HepG2 (cell line): ENCODE measurements at regions not wholly inside any gene's neighbourhood (a gene's known extent, or its start where the extent isn't known, plus 50 kb on each side); places are given as distances from the start of the nearest gene placed in this dataset.

Experiments
- ATAC-seq: fragments of 200-7000 bp; cut with Tn5 transposase; 3 replicates; pipeline ENCODE4 v1.9.1; 2020; ENCODE audit warnings: mild to moderate bottlenecking, moderate library complexity
- BruUV-seq: library from RNA; stranded (reverse); fragments of 400-500 nt; replicated peaks from 2 replicates; lab custom pipeline; 2021; lab: Mats Ljungman, UMichigan
- CTCF ChIA-PET: fragments of 300-600 bp; formaldehyde crosslinking; extraction: SDS; loops from one replicate; lab custom pipeline; 2021; ENCODE audit warnings: low total read pairs, inconsistent platforms, low intra/inter-chr PET ratio; lab: Yijun Ruan, JAX
- POLR2A ChIA-PET: fragments of 350-600 bp; sonication (Branson Sonifier 250); formaldehyde crosslinking; loops from one replicate; lab custom pipeline; 2020; ENCODE audit warnings: antibody characterized with exemption, inconsistent platforms; lab: Yijun Ruan, JAX
- DNase-seq: peaks from one replicate; pipeline ENCODE4 v3.0.0-alpha.2; 2015; ENCODE audit warnings: low spot score
- FAIRE-seq: peaks from 3 replicates; lab custom pipeline; 2011; peaks lifted over from hg19 to GRCh38; lab: Jason Lieb, UNC
- H2AFZ ChIP-seq: one replicate; pipeline ENCODE4 v1.6.1; 2011; ENCODE audit warnings: low read length, inconsistent platforms
- H3K27ac ChIP-seq: fragments of 300-600 bp; 3 replicates; pipeline ENCODE4 v1.8.0; 2011; ENCODE audit warnings: mixed run types, mild to moderate bottlenecking, mixed read lengths, low read length, inconsistent platforms; ENCODE audit not compliant: insufficient read depth; ENCODE audit errors: extremely low read length
- H3K27me3 ChIP-seq, 2 experiments: fragments of 200-600 bp in 1 of 2; 2 replicates in 1 of 2; 3 replicates in 1 of 2; pipeline versions ENCODE4 v1.6.0 to v1.8.0; 2011; ENCODE audit warnings: low read length in 2 of 2, mild to moderate bottlenecking in 2 of 2, moderate library complexity in 2 of 2, inconsistent platforms in 1 of 2; ENCODE audit not compliant: insufficient read depth in 2 of 2, control insufficient read depth in 1 of 2
- H3K36me3 ChIP-seq, 2 experiments: fragments of 200-600 bp in 1 of 2; replicated peaks in 1 of 2; 2 replicates in 1 of 2; 3 replicates in 1 of 2; pipeline versions ENCODE4 v1.5.1 to v1.8.0; 2011; ENCODE audit warnings: low read length in 2 of 2, inconsistent platforms in 1 of 2; ENCODE audit not compliant: insufficient read depth in 2 of 2, control insufficient read depth in 1 of 2
- H3K4me1 ChIP-seq: 2 replicates; pipeline ENCODE4 v1.5.1; 2012; ENCODE audit warnings: low read length, inconsistent platforms; ENCODE audit not compliant: insufficient read depth
- H3K4me2 ChIP-seq: 2 replicates; pipeline ENCODE4 v1.6.0; 2011; ENCODE audit warnings: low read depth, low read length, inconsistent platforms
- H3K4me3 ChIP-seq, 3 experiments: fragments of 200-600 bp in 1 of 3; sonication (generic), shearing (Covaris generic) in 1 of 3; replicated peaks in 1 of 3; 2 replicates each; pipeline ENCODE4 v1.5.1; 2011 to 2016; ENCODE audit warnings: low read length in 3 of 3, inconsistent platforms in 2 of 3, low read depth in 2 of 3, mild to moderate bottlenecking in 2 of 3, control low read depth in 1 of 3, mixed read lengths in 1 of 3; ENCODE audit not compliant: insufficient read depth in 1 of 3
- H3K79me2 ChIP-seq: one replicate; pipeline ENCODE4 v1.6.1; 2011; ENCODE audit warnings: low read length, inconsistent platforms; ENCODE audit not compliant: insufficient read depth
- H3K9ac ChIP-seq: 2 replicates; pipeline ENCODE4 v1.6.0; 2011; ENCODE audit warnings: mild to moderate bottlenecking, low read depth, low read length, inconsistent platforms; ENCODE audit not compliant: insufficient read depth
- H3K9me3 ChIP-seq: 2 replicates; pipeline ENCODE4 v1.5.1; 2012; ENCODE audit warnings: mild to moderate bottlenecking, low read length
- H4K20me1 ChIP-seq: 2 replicates; pipeline ENCODE4 v1.6.0; 2011; ENCODE audit warnings: inconsistent platforms, mild to moderate bottlenecking, low read length, moderate library complexity; ENCODE audit not compliant: insufficient read depth
- CHCHD3 ChIP-seq: sonication (generic); formaldehyde crosslinking; IDR thresholded peaks from 2 replicates; pipeline ENCODE4 v1.8.0; 2022; ENCODE audit warnings: mild to moderate bottlenecking, missing genetic modification reagents, moderate library complexity
- ELF1 ChIP-seq: sonication (generic); formaldehyde crosslinking; IDR thresholded peaks from 2 replicates; pipeline ENCODE4 v1.4.0; 2020; ENCODE audit warnings: missing genetic modification reagents
- FOXO1 ChIP-seq: sonication (generic); formaldehyde crosslinking; IDR thresholded peaks from 2 replicates; pipeline ENCODE4 v1.4.0; 2020; ENCODE audit warnings: missing genetic modification reagents
- HDAC6 ChIP-seq: fragments of 200-600 bp; sonication (generic); IDR thresholded peaks from 2 replicates; pipeline ENCODE4 v1.7.0; 2017; ENCODE audit warnings: mild to moderate bottlenecking, antibody characterized with exemption, low read length, low read depth
- MLLT10 ChIP-seq: sonication (generic); formaldehyde crosslinking; IDR thresholded peaks from 2 replicates; pipeline ENCODE4 v1.4.0; 2020; ENCODE audit warnings: missing genetic modification reagents
- POLR2G ChIP-seq: fragments of 200-400 bp; formaldehyde crosslinking; IDR thresholded peaks from 2 replicates; pipeline ENCODE4 v1.6.1; 2018; ENCODE audit warnings: mild to moderate bottlenecking, low read depth, low read length, moderate library complexity
- TBP ChIP-seq: sonication (generic); formaldehyde crosslinking; IDR thresholded peaks from 2 replicates; pipeline ENCODE4 v1.5.0; 2020; ENCODE audit warnings: missing genetic modification reagents
- TCF7L2 ChIP-seq: IDR thresholded peaks from 2 replicates; pipeline ENCODE4 v1.6.1; 2011; ENCODE audit warnings: mild to moderate bottlenecking, low read depth, low read length, moderate library complexity
- ZIK1 ChIP-seq: sonication (generic); formaldehyde crosslinking; IDR thresholded peaks from 2 replicates; pipeline ENCODE4 v1.5.0; 2020; ENCODE audit warnings: mild to moderate bottlenecking, low read depth, missing genetic modification reagents, borderline replicate concordance
- ZNF101 ChIP-seq: sonication (generic); formaldehyde crosslinking; IDR thresholded peaks from 2 replicates; pipeline ENCODE4 v1.4.0; 2020; ENCODE audit warnings: mild to moderate bottlenecking, low read depth, missing genetic modification reagents, borderline replicate concordance
- WGBS: methylation state at CpG from one replicate; pipeline ENCODE4 v1.1.6; 2017; ENCODE audit warnings: low lambda C conversion rate; 5-methylcytosine and 5-hydroxymethylcytosine counted together
- in situ Hi-C: cut with HindIII; loops from 2 replicates; pipeline ENCODE4 v1.10.0; 2017; ENCODE audit warnings: low pct_unique_long_range_greater_than_20kb; ENCODE audit not compliant: extremely low pct_ligation_motif_present
- intact Hi-C: fragments of 100-400 bp; cut with micrococcal nuclease; formaldehyde crosslinking; loops from one replicate; pipeline ENCODE4 v1.10.0; 2022; ENCODE audit not compliant: unreplicated experiment
- TF ChIP-seq, protein P1 (sequence below): sonication (generic); formaldehyde crosslinking; IDR thresholded peaks from 2 replicates; pipeline ENCODE4 v1.8.0; 2022; ENCODE audit warnings: missing genetic modification reagents, mild to moderate bottlenecking, borderline replicate concordance
- TF ChIP-seq, protein P2 (sequence below): sonication (generic); formaldehyde crosslinking; IDR thresholded peaks from 2 replicates; pipeline ENCODE4 v1.5.0; 2020; ENCODE audit warnings: missing genetic modification reagents
- TF ChIP-seq, protein P3 (sequence below): sonication (generic); formaldehyde crosslinking; IDR thresholded peaks from one replicate; pipeline ENCODE4 v1.5.1; 2020; ENCODE audit warnings: mild to moderate bottlenecking, missing genetic modification reagents; ENCODE audit errors: not compliant biosample characterization
- TF ChIP-seq, protein P4 (sequence below): sonication (generic); formaldehyde crosslinking; IDR thresholded peaks from 2 replicates; pipeline ENCODE4 v1.4.0; 2020; ENCODE audit warnings: missing genetic modification reagents

DNA sequence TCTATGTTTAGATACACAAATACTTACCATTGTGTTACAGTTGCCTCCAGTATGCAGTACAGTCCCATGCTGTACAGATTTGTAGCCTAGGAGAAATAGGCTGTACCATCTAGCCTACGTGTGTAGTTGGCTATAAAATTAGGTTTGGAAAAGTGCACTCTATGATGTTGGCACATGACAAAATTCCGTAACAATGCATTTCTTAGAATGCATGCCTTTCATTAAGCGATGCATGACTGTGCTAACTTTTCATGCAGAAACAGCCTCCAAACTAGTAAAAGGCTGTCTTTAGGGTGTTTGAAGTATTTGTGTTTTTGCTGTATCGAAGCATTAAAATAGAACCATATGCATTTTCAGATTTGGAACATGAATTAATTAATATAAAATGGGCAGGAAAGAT, 157.9 kb downstream of the RMI1 start:
- Histone ChIP-seq H3K4me3 (no peak overlapping the region), H3K36me3 (no peaks in the 10 kb centered on the region), H3K27ac (no peak overlapping the region), H2AFZ (no peak overlapping the region), H3K27me3 (peaks cover 0 to 13% of the 10 kb centered on the region in 2 experiments; a peak in 1 of 5 replicates), H3K4me2 (no peak overlapping the region), H4K20me1 (no peaks in the 10 kb centered on the region), H3K9me3 (no peaks in the 10 kb centered on the region), H3K9ac (no peak overlapping the region), H3K4me1 (no peaks in the 10 kb centered on the region), H3K79me2 (no peaks in the 10 kb centered on the region)
- DNase-seq (no peak), FAIRE-seq (no peak), ATAC-seq (no peak)
- 35% methylated on average over 4 of the region's 4 CpGs for WGBS
- POLR2A ChIA-PET = no interaction called here
- BruUV-seq = no TSS peak
- in situ Hi-C loops = no loop called here
- CTCF ChIA-PET = no interaction called here
- TF ChIP-seq ZIK1 (CRISPR knock-in tag) (no peak), TBP (no peak), TCF7L2 (no peak), FOXO1 (no peak), ZNF101 (CRISPR knock-in tag) (no peak), ELF1 (CRISPR knock-in tag) (no peak), POLR2G (no peak), MLLT10 (no peak), HDAC6 (no peak), CHCHD3 (CRISPR knock-in tag) (no peak)
- TF ChIP-seq, protein P1, sequence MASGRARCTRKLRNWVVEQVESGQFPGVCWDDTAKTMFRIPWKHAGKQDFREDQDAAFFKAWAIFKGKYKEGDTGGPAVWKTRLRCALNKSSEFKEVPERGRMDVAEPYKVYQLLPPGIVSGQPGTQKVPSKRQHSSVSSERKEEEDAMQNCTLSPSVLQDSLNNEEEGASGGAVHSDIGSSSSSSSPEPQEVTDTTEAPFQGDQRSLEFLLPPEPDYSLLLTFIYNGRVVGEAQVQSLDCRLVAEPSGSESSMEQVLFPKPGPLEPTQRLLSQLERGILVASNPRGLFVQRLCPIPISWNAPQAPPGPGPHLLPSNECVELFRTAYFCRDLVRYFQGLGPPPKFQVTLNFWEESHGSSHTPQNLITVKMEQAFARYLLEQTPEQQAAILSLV (CRISPR knock-in tag) = no peak
- TF ChIP-seq, protein P2, sequence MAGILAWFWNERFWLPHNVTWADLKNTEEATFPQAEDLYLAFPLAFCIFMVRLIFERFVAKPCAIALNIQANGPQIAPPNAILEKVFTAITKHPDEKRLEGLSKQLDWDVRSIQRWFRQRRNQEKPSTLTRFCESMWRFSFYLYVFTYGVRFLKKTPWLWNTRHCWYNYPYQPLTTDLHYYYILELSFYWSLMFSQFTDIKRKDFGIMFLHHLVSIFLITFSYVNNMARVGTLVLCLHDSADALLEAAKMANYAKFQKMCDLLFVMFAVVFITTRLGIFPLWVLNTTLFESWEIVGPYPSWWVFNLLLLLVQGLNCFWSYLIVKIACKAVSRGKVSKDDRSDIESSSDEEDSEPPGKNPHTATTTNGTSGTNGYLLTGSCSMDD (CRISPR knock-in tag) = no peak
- TF ChIP-seq, protein P3, sequence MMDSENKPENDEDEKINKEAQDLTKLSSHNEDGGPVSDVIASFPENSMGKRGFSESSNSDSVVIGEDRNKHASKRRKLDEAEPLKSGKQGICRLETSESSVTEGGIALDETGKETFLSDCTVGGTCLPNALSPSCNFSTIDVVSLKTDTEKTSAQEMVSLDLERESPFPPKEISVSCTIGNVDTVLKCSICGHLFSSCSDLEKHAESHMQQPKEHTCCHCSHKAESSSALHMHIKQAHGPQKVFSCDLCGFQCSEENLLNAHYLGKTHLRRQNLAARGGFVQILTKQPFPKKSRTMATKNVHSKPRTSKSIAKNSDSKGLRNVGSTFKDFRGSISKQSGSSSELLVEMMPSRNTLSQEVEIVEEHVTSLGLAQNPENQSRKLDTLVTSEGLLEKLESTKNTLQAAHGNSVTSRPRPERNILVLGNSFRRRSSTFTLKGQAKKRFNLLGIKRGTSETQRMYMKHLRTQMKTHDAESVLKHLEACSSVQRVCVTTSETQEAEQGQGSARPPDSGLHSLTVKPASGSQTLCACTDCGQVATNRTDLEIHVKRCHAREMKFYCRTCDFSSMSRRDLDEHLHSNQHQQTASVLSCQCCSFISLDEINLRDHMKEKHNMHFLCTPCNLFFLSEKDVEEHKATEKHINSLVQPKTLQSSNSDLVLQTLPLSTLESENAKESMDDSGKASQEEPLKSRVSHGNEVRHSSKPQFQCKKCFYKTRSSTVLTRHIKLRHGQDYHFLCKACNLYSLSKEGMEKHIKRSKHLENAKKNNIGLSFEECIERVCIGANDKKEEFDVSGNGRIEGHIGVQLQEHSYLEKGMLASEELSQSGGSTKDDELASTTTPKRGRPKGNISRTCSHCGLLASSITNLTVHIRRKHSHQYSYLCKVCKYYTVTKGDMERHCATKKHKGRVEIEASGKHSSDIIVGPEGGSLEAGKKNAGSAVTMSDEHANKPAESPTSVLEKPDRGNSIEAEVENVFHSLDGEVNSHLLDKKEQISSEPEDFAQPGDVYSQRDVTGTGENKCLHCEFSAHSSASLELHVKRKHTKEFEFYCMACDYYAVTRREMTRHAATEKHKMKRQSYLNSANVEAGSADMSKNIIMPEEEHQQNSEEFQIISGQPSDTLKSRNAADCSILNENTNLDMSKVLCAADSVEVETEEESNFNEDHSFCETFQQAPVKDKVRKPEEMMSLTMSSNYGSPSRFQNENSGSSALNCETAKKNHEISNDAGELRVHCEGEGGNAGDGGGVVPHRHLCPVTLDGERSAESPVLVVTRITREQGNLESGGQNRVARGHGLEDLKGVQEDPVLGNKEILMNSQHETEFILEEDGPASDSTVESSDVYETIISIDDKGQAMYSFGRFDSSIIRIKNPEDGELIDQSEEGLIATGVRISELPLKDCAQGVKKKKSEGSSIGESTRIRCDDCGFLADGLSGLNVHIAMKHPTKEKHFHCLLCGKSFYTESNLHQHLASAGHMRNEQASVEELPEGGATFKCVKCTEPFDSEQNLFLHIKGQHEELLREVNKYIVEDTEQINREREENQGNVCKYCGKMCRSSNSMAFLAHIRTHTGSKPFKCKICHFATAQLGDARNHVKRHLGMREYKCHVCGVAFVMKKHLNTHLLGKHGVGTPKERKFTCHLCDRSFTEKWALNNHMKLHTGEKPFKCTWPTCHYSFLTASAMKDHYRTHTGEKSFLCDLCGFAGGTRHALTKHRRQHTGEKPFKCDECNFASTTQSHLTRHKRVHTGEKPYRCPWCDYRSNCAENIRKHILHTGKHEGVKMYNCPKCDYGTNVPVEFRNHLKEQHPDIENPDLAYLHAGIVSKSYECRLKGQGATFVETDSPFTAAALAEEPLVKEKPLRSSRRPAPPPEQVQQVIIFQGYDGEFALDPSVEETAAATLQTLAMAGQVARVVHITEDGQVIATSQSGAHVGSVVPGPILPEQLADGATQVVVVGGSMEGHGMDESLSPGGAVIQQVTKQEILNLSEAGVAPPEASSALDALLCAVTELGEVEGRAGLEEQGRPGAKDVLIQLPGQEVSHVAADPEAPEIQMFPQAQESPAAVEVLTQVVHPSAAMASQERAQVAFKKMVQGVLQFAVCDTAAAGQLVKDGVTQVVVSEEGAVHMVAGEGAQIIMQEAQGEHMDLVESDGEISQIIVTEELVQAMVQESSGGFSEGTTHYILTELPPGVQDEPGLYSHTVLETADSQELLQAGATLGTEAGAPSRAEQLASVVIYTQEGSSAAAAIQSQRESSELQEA (CRISPR knock-in tag) = no peak
- TF ChIP-seq, protein P4, sequence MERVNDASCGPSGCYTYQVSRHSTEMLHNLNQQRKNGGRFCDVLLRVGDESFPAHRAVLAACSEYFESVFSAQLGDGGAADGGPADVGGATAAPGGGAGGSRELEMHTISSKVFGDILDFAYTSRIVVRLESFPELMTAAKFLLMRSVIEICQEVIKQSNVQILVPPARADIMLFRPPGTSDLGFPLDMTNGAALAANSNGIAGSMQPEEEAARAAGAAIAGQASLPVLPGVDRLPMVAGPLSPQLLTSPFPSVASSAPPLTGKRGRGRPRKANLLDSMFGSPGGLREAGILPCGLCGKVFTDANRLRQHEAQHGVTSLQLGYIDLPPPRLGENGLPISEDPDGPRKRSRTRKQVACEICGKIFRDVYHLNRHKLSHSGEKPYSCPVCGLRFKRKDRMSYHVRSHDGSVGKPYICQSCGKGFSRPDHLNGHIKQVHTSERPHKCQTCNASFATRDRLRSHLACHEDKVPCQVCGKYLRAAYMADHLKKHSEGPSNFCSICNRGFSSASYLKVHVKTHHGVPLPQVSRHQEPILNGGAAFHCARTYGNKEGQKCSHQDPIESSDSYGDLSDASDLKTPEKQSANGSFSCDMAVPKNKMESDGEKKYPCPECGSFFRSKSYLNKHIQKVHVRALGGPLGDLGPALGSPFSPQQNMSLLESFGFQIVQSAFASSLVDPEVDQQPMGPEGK (CRISPR knock-in tag) = no peak
- intact Hi-C loops = no loop called here
